NCI-H1048 (cell line): ENCODE measurements at regions not wholly inside any gene's neighbourhood (a gene's known extent, or its start where the extent isn't known, plus 50 kb on each side); places are given as distances from the start of the nearest gene placed in this dataset.
"Not testable (repeated sequence)": the region's sequence is repeated elsewhere in the genome, so short reads cannot be mapped to it uniquely, and the experiment has no call there.

Experiments
- DNase-seq: peaks from one replicate; lab custom pipeline; 2025; lab: John Stamatoyannopoulos, UW

GRCh38 chr2:129565551-129566109 lies 413.8 kb upstream of the RAB6C start:
- no peak for DNase-seq

DNA sequence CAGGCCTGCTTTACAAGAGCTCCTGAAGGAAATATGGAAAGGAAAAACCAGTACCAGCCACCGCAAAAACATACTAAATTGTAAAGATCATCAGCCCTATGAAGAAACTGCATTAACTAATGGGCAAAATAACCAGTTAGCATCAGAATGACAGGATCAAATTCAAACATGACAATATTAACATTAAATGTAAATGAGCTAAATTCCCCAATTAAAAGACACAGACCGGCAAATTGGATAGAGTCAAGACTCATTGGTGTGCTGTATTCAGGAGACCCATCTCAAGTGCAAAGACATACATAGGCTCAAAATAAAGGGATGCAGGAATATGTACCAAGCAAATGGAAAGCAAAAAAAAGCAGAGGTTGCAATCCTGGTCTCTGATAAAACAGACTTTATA lies 408.7 kb upstream of the RAB6C start:
- DNase-seq: not testable (repeated sequence)

GRCh38 chr2:129575431-129575830 lies 404.0 kb upstream of the RAB6C start:
- no peak for DNase-seq

- DNase-seq: no peak
Measured at GRCh38 chr2:129575880-129576279, 403.6 kb upstream of the RAB6C start.

- DNase-seq: no peak
Measured at GRCh38 chr2:129580001-129580400, 399.5 kb upstream of the RAB6C start.

DNA sequence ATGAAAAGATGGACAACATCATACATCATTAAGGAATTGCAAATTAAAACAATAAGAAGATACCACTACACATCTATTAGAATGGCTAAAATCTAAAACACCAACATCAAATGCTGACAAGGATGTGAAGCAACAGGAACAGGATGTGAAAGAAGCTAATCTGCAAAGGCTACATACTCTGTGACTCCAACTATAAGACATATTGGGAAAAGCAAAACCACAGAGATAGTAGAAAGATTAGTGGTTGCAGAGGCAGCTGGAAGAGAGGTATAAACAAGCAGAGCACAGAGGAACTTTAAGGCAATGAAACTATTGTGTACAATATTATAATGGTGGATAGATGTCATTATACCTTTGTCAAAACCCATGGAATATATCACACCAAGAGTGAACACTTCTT lies 393.7 kb upstream of the RAB6C start:
- DNase-seq: no peak

DNA sequence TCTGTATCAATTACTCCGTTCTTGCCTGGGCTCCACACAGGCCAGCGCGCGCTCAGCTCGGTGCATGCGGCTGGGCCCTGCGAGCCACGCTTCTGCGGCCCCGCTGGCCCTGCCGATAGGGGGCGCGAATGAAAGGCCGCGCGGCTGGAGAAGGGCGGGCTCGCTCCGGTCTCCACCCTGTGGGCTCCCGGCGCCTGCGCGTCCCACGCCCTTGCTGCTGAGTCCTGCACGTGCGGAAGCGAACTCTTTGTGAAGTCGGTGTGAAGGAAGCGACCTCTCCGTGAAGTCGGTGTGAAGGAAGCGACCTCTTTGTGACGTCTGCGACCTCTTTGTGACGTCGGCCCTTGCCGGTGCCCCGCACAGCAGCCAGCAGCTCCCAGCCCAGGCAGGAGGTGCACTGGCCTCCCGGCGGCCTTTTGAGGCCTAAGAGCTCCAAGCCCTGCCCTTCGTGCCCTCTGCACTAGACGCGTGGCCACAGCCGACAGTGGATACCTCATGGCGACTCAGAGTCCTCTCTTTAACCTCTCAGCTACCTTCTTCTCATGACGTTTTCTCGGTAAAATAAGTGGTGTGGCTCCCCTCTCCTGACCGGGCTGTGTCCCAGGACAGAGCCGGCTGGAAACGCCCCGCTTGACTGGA lies 391.9 kb upstream of the RAB6C start:
- DNase-seq: no peak

DNA sequence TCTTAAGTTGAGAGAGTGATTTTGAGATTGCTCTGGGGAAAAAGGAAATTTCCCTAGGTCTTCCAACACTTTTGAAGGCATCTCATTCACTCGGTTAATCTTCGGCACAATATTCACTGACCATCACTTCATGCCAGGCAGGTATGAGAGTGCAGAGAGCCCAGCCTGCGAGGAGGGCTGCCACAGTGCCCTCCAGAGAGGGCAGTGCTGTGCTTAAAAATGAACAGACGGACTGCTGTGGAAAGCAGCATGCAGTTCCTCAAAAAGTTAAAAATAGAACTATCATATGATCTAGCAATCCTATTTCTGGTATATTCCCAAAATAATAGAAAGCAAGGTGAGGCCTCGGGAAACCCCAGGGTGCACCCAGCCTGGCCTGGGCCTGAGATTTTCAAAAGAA lies 374.9 kb upstream of the RAB6C start:
- DNase-seq: no peak

GRCh38 chr2:129605646-129606045 lies 373.8 kb upstream of the RAB6C start:
- DNase-seq: no peak

- DNase-seq: no peak
Measured at GRCh38 chr2:129606496-129607270, 372.8 kb upstream of the RAB6C start.

DNA sequence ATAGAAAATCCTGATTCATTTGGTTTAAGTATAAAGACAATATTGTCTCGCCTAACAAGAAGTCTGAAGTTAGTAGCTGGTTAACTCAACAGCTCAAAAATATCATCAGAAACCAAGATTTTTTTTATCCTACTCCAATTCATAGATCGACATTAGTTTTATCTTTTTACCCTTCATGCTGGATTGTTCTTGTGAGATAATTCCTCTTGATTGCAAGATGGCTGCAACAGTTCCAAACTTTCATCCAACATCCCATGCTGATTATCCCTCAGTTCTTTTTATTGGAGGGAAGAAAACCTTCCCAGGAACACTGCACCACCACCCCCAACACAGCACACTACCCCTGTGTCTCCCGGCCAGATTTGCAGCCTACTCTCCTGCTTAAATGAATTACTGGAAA lies 370.2 kb upstream of the RAB6C start:
- no peak for DNase-seq

DNA sequence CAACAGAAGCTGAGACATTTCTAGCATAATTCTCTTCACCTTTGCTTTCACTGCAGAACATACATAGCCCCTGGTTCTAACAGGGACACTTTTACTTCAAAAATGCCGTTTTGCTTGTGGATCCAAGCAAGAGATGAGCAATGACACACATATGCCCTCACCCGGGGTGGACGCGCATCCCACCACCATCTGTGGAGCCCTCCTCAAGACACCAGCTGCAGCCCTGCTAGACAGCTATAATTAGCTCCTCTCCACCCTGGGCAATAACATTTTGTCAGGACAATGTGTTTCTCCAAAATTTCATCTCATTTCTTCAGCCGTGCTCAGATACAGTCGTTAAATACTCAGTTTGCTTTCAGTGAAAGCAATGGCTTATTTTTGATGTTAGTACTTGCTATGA lies 368.7 kb upstream of the RAB6C start:
- DNase-seq: no peak

GRCh38 chr2:129611471-129611870 lies 368.0 kb upstream of the RAB6C start:
- DNase-seq: no peak

- no peak for DNase-seq
Measured at GRCh38 chr2:129619471-129619870, 360.0 kb upstream of the RAB6C start.

GRCh38 chr2:129620411-129620810 lies 359.1 kb upstream of the RAB6C start:
- no peak for DNase-seq

GRCh38 chr2:129623783-129624182 lies 355.7 kb upstream of the RAB6C start:
- no peak for DNase-seq

- DNase-seq: no peak
Measured at GRCh38 chr2:129627437-129627836, 352.0 kb upstream of the RAB6C start.

- no peak for DNase-seq
Measured at GRCh38 chr2:129636692-129637091, 342.8 kb upstream of the RAB6C start.

- no peak for DNase-seq
Measured at GRCh38 chr2:129641371-129641770, 338.1 kb upstream of the RAB6C start.

GRCh38 chr2:129642526-129643043 lies 336.9 kb upstream of the RAB6C start:
- no peak for DNase-seq

DNA sequence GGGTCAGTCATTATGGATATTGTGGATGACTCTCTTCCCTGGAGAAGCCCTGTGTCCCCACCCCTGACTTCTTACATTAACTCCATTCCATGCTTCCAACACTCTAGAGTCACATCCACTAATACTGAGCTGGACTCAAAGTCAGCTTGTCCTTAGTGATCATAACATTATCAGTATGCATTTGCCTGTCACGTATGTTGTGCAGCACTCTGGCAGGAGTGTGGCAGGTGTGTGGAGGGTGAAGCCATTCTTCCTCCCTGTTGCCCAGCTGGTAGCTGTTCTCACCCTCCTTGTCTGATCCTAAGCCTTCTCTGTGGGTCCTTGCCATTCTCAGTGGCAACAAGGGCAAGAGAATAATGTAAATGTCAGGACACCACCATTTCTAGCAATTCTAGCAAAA lies 334.1 kb upstream of the RAB6C start:
- no peak for DNase-seq

DNA sequence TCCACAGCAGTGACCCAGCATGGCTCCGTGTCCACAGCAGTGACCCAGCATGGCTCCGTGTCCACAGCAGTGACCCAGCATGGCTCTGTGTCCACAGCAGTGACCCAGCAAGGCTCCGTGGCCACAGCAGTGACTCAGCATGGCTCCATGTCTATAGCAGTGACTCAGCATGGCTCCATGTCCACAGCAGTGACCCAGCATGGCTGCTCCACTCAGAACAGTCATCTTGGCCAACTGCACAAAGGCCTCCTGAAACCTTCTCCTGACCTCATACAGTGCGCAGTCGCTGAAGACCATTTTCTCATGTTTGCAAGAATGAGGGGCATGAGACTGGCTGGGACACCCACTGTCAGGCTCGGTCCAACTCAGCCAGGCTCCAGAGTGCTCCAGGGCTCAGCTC lies 333.4 kb upstream of the RAB6C start:
- no peak for DNase-seq

GRCh38 chr2:129653246-129653645 lies 326.2 kb upstream of the RAB6C start:
- DNase-seq: no peak
